ENCODE measurements at regions not wholly inside any gene's neighbourhood (a gene's known extent, or its start where the extent isn't known, plus 50 kb on each side); places are given as distances from the start of the nearest gene placed in this dataset.

- DNase-seq (ENCODE audit: low read depth) = no peak
Measured at GRCh38 chr2:7210712-7211111, 293.5 kb downstream of the RNF144A start.

GRCh38 chr2:7225848-7226247 lies 308.6 kb downstream of the RNF144A start:
- DNase-seq (ENCODE audit: low read depth) = no peak

GRCh38 chr2:7226501-7226900 lies 309.3 kb downstream of the RNF144A start:
- DNase-seq (ENCODE audit: low read depth) = no peak

GRCh38 chr2:7233126-7233525 lies 315.9 kb downstream of the RNF144A start:
- DNase-seq (ENCODE audit: low read depth) = no peak

GRCh38 chr2:7237466-7237865 lies 320.3 kb downstream of the RNF144A start:
- no peak for DNase-seq (ENCODE audit: low read depth)

- no peak for DNase-seq (ENCODE audit: low read depth)
Measured at GRCh38 chr2:7239078-7239477, 321.9 kb downstream of the RNF144A start.

GRCh38 chr2:7241041-7241745 lies 324.0 kb downstream of the RNF144A start:
- DNase-seq (ENCODE audit: low read depth) = no peak

- DNase-seq (ENCODE audit: low read depth) = no peak
Measured at GRCh38 chr2:7242189-7242867, 325.1 kb downstream of the RNF144A start.

- no peak for DNase-seq (ENCODE audit: low read depth)
Measured at GRCh38 chr2:7243276-7243675, 326.1 kb downstream of the RNF144A start.

GRCh38 chr2:7256377-7256776 lies 339.2 kb downstream of the RNF144A start:
- no peak for DNase-seq (ENCODE audit: low read depth)

GRCh38 chr2:7262727-7263126 lies 345.5 kb downstream of the RNF144A start:
- no peak for DNase-seq (ENCODE audit: low read depth)

GRCh38 chr2:7264791-7265190 lies 347.6 kb downstream of the RNF144A start:
- no peak for DNase-seq (ENCODE audit: low read depth)

- DNase-seq (ENCODE audit: low read depth) = no peak
Measured at GRCh38 chr2:7265286-7265685, 348.1 kb downstream of the RNF144A start.

- no peak for DNase-seq (ENCODE audit: low read depth)
Measured at GRCh38 chr2:7269106-7269643, 352.0 kb downstream of the RNF144A start.

- no peak for DNase-seq (ENCODE audit: low read depth)
Measured at GRCh38 chr2:7270011-7270431, 352.8 kb downstream of the RNF144A start.

GRCh38 chr2:7272210-7272609 lies 355.0 kb downstream of the RNF144A start:
- no peak for DNase-seq (ENCODE audit: low read depth)

GRCh38 chr2:7278984-7279383 lies 361.8 kb downstream of the RNF144A start:
- no peak for DNase-seq (ENCODE audit: low read depth)

GRCh38 chr2:7279421-7279949 lies 362.3 kb downstream of the RNF144A start:
- no peak for DNase-seq (ENCODE audit: low read depth)

GRCh38 chr2:7280790-7281189 lies 363.6 kb downstream of the RNF144A start:
- no peak for DNase-seq (ENCODE audit: low read depth)

GRCh38 chr2:7281231-7282201 lies 364.3 kb downstream of the RNF144A start:
- no peak for DNase-seq (ENCODE audit: low read depth)

GRCh38 chr2:7286120-7286519 lies 368.9 kb downstream of the RNF144A start:
- DNase-seq (ENCODE audit: low read depth) = no peak

- DNase-seq (ENCODE audit: low read depth) = no peak
Measured at GRCh38 chr2:7288484-7288883, 371.3 kb downstream of the RNF144A start.

All from activated T-cell treated with anti-CD3 and anti-CD28 coated beads for 1 hour (primary cell).